ENCODE measurements at regions not wholly inside any gene's neighbourhood (a gene's known extent, or its start where the extent isn't known, plus 50 kb on each side); places are given as distances from the start of the nearest gene placed in this dataset.
"Not testable (repeated sequence)": the region's sequence is repeated elsewhere in the genome, so short reads cannot be mapped to it uniquely, and the experiment has no call there.

- no peak for DNase-seq
Observed at GRCh38 chr13:93023929-93024328, 202.7 kb upstream of the GPC6 start.

- DNase-seq, result no peak
Observed at GRCh38 chr13:93025984-93026383, 200.6 kb upstream of the GPC6 start.

- DNase-seq, result peak; percentile 66
Observed at GRCh38 chr13:93029536-93029935, 197.1 kb upstream of the GPC6 start.

GRCh38 chr13:93036380-93036779 is 190.2 kb upstream of the GPC6 start:
- no peak for DNase-seq

- no peak for DNase-seq
Observed at GRCh38 chr13:93037780-93038179, 188.8 kb upstream of the GPC6 start.

GRCh38 chr13:93038187-93038586 is 188.4 kb upstream of the GPC6 start:
- DNase-seq, result no peak

- DNase-seq, result peak; percentile 92
Observed at GRCh38 chr13:93039131-93039530, 187.5 kb upstream of the GPC6 start.

GRCh38 chr13:93041566-93041965 is 185.0 kb upstream of the GPC6 start:
- DNase-seq, result not testable (repeated sequence)

- DNase-seq, result peak; percentile 34
Observed at GRCh38 chr13:93045836-93046235, 180.8 kb upstream of the GPC6 start.

GRCh38 chr13:93055233-93055632 is 171.4 kb upstream of the GPC6 start:
- no peak for DNase-seq

GRCh38 chr13:93058301-93058700 is 168.3 kb upstream of the GPC6 start:
- DNase-seq, result no peak

GRCh38 chr13:93060144-93060543 is 166.5 kb upstream of the GPC6 start:
- DNase-seq, result no peak

- peak; percentile 85 for DNase-seq
Observed at GRCh38 chr13:93066187-93066586, 160.4 kb upstream of the GPC6 start.

GRCh38 chr13:93079294-93079693 is 147.3 kb upstream of the GPC6 start:
- DNase-seq, result peak; percentile 61

GRCh38 chr13:93080166-93080565 is 146.4 kb upstream of the GPC6 start:
- no peak for DNase-seq

GRCh38 chr13:93080587-93080986 is 146.0 kb upstream of the GPC6 start:
- DNase-seq, result peak; percentile 54

GRCh38 chr13:93086329-93086728 is 140.3 kb upstream of the GPC6 start:
- no peak for DNase-seq

GRCh38 chr13:93098972-93099371 is 127.6 kb upstream of the GPC6 start:
- no peak for DNase-seq

GRCh38 chr13:93101226-93101734 is 125.3 kb upstream of the GPC6 start:
- no peak for DNase-seq

- no peak for DNase-seq
Observed at GRCh38 chr13:93104270-93104669, 122.3 kb upstream of the GPC6 start.

GRCh38 chr13:93108111-93108601 is 118.5 kb upstream of the GPC6 start:
- DNase-seq, result no peak

- no peak for DNase-seq
Observed at GRCh38 chr13:93116809-93117208, 109.8 kb upstream of the GPC6 start.

GRCh38 chr13:93118081-93118615 is 108.5 kb upstream of the GPC6 start:
- DNase-seq, result no peak

GRCh38 chr13:93140912-93141311 is 85.7 kb upstream of the GPC6 start:
- DNase-seq, result no peak

GRCh38 chr13:93144031-93144430 is 82.6 kb upstream of the GPC6 start:
- no peak for DNase-seq
